H4 (cell line): ENCODE measurements at regions not wholly inside any gene's neighbourhood (a gene's known extent, or its start where the extent isn't known, plus 50 kb on each side); places are given as distances from the start of the nearest gene placed in this dataset.
A peak's percentile ranks its signal among the peaks of the same experiment; 100 is the strongest.

ENCODE experiments used
- DNase-seq: peaks from one replicate; pipeline ENCODE4 v3.0.0-alpha.2; 2015; ENCODE audit warnings: low spot score

DNA sequence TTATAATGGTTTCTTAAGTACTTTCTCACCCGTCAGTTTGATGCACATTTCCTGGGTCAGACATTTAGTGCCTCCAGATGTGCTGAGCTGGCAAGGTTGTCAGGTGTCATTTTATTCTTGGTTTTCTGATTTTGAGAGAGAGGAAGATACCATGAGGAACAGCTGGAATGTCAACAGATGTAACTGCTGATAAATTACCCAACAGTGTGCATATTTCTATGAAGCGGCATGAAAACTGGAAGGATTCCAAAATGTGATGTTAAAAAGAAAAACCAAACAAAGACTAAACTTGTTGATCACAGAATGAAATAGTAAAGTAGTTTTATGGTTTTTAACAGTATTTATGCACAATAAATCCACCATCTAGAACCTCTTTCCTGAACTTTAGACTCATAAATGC, 447.3 kb downstream of the HDGFL1 start:
- DNase-seq = no peak

DNA sequence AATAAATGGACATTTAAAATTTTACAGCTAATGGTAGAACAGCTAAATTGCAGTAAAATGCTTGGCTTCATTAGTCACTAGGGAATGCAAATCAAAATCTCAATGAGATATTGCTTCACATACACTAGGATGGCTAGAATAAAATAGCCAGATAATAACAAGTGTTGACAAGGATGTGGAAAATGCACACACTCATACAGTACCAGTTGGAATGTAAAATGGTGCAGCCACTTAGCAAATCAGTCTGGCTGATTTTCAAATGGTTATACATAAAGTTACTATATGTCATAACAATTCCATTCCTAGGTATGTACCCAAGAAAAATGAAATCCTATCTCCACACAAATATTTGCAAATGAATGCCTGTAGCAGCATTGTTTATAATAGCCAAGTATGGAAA, 452.1 kb downstream of the HDGFL1 start:
- no peak for DNase-seq

DNA sequence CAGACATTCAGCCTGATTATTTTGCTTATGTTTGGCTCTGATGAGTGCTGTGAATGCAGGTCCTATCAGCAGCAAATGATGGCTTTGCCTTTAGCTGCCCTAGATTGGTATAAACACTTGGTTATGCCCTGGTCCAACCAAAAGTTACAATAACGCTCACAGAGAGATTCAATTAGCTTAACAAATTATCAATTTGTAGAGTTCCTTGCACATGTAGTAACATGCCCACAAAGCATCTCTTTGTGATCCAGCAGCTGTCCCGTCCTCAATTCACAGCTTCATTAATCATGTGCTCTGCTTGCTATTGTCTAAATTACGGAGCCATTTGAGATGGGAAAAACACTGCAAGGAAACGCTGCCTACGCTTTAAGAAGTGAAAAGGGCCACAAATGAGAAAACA, 457.9 kb downstream of the HDGFL1 start:
- DNase-seq = no peak

DNA sequence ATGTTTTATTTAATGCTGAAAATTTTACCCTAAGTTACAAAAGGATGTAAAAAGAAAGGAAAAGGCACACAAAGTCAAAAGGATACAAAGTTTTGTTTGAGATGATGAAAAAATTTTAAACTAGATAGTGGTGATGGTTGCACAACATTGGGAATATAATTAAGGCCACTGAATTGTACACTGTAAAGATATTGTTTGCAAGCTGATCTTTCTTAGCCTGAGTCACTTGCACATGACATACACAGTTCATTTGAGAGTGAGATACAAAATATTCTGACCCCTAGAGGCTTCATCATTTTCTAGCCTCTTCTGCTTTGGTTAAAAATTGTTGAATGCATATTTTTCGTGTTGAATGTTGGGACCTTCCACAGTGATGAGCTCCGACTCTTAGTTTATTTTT, 462.6 kb downstream of the HDGFL1 start:
- DNase-seq = no peak

DNA sequence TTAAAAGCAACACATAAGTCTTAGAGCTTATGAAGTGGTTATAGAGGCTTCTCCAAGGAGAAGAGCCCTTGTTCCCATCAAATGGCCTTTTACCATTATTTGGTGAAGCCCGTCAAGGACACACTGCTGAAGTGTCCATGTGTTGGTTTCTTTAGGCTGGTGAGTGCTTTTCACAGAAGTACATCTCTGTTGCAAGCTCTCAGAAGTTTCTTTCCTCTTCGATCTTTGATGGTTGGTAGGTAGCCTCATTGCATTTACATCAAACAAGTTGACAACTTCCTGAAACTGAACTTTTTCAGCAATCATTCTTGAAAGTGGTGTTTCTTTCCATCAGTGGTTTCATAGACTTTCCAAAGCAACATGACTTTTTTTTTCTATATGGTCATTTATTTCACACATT, 465.6 kb downstream of the HDGFL1 start:
- no peak for DNase-seq

DNA sequence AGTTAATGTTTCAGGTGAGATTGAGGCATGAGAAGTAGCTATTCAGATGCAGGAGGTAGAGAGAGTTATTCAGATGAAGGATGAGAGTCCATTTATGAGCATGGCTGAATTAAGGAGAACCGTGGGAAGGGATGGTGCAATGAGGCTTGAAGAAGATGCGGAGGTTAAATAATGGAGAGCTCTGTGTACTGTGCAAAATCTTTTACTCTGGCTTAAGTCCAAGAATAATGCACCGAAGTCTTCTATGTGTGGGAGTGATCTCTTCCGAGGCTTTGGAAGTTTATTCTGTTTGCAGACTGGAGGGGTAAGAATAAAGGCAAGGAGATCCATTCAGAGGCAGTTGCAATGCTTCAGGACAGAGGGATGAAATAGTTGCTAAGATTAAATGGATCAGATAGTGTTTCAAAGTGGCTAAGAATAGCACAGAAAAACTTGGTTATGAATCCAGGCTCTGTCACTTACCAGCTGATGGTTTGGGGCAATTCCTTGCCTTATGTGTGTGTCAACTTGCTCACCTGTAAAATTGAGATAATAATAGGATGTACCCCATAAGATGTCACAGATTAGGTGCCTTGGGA, 467.1 kb downstream of the HDGFL1 start:
- DNase-seq = no peak

DNA sequence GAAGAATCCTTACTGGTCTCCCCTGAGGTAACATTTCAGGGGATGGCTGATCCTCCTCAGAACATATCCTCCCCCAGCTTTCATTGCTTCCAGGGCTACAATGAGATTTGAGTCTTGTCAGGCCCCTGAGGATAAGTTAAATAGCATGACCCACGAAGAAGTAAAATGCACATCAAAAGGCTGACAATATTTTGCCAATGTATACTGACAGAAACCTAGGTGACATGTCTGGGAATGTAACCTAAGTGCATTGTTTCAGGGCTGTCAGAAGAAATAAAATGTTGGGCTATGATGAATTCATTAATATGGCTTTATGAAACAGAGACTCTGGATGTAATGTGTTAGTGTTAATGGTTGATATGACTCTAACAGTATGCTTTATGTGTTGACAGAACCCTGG, 471.5 kb downstream of the HDGFL1 start:
- no peak for DNase-seq

DNA sequence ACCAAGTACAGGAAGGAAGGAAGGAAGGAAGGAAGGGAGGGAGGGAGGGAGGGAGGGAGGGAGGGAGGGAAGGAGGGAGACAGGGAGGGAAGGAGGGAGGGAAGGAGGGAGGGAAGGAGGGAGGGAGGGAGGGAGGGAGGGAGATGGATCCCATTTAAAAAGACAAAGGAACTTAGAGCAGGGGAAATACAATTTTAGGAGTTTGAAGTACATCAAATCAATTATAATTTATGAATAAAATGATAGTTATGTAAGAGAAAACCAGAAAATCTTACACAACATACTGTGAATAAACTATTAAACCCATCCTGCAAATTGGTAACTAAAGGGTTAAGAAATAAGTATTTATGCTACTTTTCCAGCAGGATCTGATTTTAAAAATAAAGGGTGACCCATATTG, 475.9 kb downstream of the HDGFL1 start:
- no peak for DNase-seq

DNA sequence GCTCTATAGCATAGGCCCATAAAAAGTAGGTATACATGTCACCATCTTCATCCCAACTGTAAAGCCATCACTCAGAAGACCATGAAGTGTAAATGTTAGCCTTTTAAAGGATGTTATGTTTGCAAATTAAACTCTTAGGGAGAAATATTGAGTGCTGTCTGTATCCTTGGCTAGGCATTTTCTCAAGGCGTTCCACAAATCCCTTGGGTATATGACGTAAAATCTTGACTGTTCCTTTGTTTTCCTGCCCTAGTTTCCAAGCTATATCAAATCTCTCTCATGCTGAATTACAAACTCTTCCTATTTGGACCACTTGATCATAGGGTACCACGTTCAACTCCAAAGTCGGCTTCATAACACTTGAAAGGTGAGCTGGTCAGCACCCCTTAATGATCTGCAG, 486.2 kb downstream of the HDGFL1 start:
- no peak for DNase-seq

DNA sequence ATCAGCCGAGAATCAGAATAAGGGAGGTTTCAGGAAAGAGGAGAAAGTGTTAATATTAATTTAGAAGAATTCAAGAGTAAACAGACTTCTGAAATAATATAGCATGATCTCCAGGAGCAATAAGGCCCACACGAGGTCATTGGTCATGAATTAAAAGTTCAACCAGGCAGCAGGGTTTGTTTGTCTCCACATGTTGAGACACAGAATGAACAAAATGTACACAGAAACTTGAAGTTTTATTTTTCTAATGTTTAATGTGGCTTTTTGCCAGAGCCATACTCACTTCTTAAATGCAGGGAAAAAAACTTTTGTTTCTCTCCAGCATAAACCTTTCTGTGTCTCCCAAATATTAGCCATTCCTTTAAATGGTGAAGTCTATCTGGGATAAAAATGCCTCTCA, 504.5 kb downstream of the HDGFL1 start:
- no peak for DNase-seq

DNA sequence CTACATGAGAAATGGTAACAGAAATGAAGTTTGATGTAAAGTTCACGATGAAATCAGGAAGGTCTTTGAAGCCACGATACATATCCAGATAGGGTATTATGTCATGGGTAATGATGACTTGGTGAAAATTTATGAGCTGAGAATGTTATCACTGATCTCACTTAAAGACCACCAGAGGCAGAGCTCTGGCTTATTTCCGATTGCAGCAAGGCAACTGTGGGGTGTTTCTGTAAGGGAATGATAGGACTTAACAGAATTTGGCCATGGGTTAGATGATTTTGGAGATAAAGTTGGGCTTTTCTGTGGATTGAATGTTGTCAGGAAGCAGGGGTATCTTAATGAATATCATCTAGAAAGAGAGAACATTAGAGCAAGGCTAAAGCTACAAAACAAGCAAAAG, 508.4 kb downstream of the HDGFL1 start:
- DNase-seq = no peak

DNA sequence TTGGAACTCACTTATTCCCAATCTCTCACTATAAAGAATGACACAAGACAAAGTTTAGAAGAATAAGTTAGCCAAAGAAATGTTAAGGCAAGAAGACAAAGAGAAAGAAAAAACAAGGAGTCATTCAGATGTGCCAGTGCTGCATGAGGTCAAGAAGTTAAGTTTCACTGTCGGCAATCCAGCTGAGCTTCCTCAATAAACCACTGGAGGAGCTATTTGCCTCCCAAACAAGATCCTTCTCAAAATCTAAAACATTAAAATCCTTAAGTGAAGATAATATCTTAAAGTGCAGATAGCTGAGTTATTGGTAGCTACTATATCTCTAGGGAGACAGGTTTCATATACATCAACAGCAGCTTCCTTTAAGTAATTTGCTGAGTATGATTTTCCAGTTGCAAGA, 512.3 kb downstream of the HDGFL1 start:
- DNase-seq = no peak

DNA sequence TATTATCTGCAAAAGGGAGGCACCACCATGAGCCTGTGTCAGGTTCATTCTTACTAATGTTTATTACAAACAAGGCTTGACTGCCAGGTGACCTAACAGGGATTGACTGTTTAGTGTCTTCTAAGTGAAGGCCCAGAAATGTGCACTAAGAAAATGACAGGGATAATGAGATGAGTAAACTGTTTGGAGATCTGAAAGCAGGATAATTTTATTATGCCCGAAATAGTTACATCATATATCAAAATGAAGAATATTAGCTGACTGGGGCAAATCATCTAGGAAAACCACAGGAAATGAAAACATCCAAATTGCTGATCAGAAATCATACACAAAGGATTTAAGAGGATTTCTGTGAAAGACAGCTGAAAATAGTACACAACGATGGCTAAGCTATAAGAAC, 516.7 kb downstream of the HDGFL1 start:
- DNase-seq = no peak

DNA sequence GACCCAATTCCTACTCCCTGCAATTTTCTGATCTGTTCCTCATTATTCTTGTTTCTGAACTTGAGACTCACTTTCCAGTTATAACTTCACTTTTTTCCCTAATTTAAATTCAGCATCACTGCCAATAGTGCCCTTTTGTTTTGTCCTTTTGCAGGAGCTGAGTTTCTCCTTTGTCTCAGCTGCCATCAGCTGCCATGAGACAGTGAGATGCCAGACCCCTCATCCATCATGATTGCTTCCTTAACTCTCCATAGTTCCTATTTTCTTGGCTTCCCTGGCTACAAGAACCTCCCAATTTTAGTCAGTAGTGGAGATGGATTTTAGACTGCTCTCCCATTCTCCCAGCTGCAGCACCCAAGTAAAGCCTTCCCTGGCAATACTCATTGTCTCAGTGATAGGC, 518.1 kb downstream of the HDGFL1 start:
- no peak for DNase-seq

DNA sequence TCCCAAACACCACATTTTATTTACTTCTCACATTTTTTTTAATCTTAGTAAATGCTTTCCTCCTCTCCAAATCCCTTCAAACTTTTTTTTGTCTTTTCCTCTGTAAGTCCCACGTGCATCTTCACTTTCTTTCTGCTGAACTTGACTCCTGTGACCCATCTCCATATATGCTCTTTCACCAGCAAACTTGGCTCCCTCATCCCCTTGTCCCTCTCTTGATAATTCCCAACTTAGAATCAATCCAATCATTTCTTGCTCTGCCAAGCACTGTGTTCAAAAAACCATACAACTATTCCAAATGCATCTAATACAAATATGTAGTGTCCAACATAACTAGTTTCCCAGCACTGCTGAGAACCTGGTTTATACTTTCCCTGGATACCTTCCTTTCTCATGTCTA, 519.4 kb downstream of the HDGFL1 start:
- DNase-seq = no peak

DNA sequence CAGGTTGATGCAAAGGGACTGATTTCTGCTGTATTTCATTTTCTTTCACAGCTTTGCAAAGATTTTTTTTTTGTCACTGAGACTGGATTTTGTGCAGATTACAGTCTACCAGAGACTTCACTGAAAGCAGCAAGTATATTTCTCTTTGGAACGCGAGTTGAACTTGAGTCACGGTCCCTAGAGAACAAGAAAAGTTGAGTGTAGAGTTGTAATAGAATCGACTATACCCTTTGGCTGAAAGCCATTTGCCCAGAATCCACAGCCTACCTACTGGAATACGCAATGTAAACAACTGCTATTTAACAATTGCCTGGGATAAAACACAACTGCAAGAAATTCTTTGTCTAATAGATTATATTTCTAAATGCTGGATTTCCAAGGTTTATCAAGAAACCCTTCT, 520.6 kb downstream of the HDGFL1 start:
- no peak for DNase-seq

DNA sequence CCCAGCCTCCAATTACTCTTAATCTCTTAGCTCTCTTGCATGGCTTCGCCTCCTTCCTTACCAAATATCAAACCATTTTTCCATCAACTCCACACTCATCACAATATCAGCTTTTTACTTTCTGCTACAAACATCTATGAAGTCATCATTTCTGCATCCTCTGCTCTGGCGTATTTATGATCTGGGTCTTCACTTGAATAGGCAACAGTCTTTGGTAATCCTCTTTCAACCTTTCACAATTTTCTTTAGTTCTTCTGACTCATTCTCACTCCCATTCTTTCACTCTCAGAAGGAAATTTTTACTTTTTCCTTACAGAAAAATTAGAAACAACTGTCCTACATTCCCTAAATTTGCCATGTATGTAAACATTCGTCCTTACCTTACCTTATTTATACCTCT, 522.4 kb downstream of the HDGFL1 start:
- no peak for DNase-seq

DNA sequence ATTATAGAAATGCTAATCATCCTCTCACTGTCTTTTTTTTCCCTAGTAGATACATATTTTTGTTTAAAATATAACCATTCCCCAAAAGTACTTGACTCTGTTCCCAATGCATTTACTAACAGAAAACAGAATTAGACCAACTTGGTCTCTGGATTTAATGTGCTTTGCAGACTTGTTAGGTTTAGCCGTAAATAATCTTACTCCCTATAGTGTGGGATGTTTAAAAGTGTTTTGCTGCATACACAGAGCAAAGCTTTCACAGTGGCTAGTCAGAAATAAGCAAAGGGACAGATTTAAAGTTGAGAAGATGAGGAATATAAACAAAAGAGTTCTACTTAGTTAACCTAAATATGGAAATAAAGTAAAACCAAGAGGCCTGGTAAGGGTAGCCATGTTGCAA, 527.5 kb downstream of the HDGFL1 start:
- DNase-seq = no peak

DNA sequence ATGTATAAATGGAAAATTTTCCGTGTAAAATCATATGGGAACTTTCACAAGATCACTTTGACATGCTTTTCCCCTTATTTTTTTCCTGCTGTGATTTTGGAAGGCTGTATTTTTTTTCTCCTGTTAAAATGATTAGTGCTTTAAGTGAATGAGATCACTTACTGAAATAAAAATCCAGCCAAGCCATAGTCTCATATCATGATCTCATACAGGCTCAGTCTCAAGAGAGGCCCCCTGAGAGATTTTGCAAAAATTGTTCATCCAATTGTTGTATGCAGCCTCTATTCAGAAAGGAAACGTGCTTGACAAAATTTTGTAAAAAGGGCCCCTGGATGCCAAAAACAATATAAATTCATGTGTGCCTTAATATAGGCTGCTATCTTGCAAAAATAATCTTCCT, 528.2 kb downstream of the HDGFL1 start:
- DNase-seq = no peak

DNA sequence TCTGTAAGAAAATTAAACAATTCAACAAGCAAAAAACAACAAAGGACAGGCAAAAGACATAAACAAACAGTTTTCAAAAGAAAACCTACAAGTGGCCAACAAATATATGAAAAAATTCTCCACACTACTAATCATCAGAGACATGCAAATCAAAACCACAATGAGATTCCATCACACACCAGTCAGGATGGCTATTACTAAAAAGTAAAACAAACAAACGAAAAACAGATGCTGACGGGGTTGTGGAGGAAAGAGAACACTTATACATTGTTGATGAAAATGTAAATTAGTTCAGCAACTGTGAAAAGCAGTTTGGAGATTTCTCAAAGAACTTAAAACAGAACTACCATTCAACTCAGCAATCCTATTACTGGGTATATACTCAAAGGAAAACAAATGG, 537.6 kb downstream of the HDGFL1 start:
- peak; percentile 50 for DNase-seq

DNA sequence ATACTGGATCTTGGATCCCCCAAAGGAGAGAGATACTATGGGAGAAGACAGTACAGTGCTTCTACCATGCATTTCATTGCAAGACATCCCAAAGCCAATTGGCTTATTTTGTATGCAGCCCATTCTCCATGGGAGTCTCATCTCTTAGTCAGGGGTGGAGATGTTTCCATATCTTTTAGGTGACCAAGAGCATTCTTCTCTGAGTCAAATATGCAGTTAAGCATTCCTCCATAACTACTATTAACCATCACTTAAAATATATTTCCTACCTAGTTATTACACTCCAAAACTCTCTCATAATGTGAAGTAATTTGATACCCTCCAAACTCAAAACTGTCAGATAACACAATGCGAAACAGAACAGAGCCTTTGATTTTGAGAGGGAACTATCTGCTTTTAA, 542.6 kb downstream of the HDGFL1 start:
- no peak for DNase-seq

DNA sequence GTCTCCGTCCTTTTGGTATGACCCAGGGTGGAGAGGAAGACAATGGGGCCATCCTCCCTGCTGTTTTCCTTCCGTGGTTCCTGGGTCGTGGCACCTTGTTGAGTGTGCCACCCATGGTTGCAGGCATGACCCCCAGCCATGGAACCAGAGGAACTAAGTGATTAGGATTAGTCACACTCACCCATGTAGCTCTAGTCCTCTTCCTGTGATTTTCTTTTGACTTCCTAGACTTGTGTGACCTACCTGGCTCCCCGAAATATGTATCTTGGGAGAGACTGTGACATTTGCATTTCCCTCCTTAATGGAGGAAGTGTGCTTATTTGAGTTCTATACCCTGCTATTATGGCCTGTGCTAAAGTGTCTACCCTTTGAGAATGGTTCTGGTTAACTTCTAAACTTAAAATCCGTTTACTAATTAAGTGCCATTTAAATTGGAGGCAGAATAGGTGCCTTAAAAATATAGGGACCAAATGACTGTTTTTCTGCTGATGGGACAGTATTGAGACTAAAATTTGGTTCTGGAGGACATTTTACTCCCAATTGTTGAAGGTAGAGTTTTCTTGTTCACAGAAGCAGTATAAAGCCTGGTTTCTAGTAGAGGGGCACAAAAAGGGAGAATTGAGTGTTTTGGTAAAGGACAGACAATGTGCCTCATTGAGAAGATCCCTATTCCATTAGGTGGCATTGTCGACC, 545.6 kb downstream of the HDGFL1 start:
- no peak for DNase-seq

DNA sequence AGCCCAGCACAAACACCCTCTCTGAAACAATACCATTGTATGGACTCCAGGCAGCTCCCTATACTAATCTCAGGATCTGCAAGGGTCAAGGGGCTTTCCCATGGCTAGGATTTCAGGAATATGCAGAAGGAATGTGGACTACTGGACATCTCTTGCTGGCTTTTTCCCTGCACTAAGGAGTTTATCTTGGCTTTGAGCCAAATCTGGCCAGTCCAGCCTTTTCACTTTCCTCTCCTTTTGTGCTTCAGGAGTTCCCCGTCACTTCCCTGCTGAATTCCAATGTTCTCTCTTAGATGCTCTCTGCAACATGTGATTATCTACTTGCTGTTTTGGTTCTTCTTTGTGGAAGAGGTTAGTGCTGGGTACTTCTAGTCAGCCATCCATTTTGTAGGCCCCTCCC, 568.2 kb downstream of the HDGFL1 start:
- DNase-seq = no peak

DNA sequence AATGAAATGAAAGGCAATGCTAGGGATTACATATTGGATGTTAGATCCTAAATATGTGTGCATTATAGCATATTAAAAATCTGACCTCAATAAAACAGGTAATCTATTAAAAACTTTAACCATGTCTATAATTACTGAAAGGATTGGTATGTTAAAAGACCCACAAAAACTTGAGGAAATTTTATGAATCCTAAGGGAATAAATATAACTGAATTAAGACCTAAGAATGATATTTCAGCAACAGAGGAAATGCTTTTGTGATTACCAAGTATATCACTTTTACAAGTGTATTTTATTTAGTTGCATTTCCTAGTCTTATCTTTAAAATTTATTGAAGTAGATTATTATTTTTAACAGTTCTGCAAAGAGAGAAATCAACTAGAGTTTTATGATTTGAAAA, 571.5 kb downstream of the HDGFL1 start:
- DNase-seq = no peak
